22Rv1 (cell line): ENCODE measurements at regions not wholly inside any gene's neighbourhood (a gene's known extent, or its start where the extent isn't known, plus 50 kb on each side); places are given as distances from the start of the nearest gene placed in this dataset.

ENCODE experiments used
- ZFX ChIP-seq: fragments of 450-650 bp; IDR thresholded peaks from 2 replicates; pipeline ENCODE4 v1.6.1; 2017; ENCODE audit warnings: antibody characterized with exemption, borderline replicate concordance
- TF ChIP-seq, protein P1 (sequence below): fragments of 450-650 bp; IDR thresholded peaks from 2 replicates; pipeline ENCODE4 v1.5.1; 2017; ENCODE audit warnings: mild to moderate bottlenecking

DNA sequence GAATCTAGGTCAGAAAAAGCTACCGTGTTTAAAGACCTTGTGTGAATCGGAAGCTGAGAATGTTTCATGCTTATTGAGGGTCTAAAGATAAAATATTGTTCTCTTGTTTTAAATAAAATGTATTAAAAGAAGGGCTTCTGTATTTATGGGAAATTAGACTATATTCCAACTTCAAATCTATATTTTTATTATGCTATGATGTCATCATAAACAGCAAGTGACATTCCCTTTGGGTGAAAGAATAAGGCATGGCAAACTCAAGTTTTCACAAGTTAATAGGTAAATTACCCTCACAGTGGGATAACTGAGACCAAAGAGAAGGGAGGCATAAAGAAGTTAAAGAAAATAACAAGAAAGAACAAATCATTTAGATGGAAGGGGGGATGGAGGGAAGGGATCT is 333.8 kb upstream of the NR5A2 start:
- TF ChIP-seq, protein P1, sequence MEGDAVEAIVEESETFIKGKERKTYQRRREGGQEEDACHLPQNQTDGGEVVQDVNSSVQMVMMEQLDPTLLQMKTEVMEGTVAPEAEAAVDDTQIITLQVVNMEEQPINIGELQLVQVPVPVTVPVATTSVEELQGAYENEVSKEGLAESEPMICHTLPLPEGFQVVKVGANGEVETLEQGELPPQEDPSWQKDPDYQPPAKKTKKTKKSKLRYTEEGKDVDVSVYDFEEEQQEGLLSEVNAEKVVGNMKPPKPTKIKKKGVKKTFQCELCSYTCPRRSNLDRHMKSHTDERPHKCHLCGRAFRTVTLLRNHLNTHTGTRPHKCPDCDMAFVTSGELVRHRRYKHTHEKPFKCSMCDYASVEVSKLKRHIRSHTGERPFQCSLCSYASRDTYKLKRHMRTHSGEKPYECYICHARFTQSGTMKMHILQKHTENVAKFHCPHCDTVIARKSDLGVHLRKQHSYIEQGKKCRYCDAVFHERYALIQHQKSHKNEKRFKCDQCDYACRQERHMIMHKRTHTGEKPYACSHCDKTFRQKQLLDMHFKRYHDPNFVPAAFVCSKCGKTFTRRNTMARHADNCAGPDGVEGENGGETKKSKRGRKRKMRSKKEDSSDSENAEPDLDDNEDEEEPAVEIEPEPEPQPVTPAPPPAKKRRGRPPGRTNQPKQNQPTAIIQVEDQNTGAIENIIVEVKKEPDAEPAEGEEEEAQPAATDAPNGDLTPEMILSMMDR, result no peak
- no peak for TF ChIP-seq ZFX
